Endothelial cell (in vitro differentiated cells): ENCODE measurements at regions not wholly inside any gene's neighbourhood (a gene's known extent, or its start where the extent isn't known, plus 50 kb on each side); places are given as distances from the start of the nearest gene placed in this dataset.

Experiments
- DNase-seq: peaks from one replicate; pipeline ENCODE4 v3.0.0; 2021; ENCODE audit warnings: low spot score
- H3K27ac Mint-ChIP-seq: one replicate; pipeline ENCODE4 v1.8.0; 2021; ENCODE audit warnings: mixed read lengths, inconsistent platforms; ENCODE audit not compliant: unreplicated experiment
- H3K27me3 Mint-ChIP-seq: one replicate; pipeline ENCODE4 v1.8.0; 2021; ENCODE audit warnings: mild to moderate bottlenecking, moderate library complexity, mixed read lengths, inconsistent platforms; ENCODE audit not compliant: unreplicated experiment
- H3K36me3 Mint-ChIP-seq: one replicate; pipeline ENCODE4 v1.8.0; 2021; ENCODE audit warnings: mild to moderate bottlenecking, low read depth, mixed read lengths, inconsistent platforms; ENCODE audit not compliant: unreplicated experiment
- H3K4me1 Mint-ChIP-seq: one replicate; pipeline ENCODE4 v1.8.0; 2021; ENCODE audit warnings: mild to moderate bottlenecking, mixed read lengths, inconsistent platforms; ENCODE audit not compliant: unreplicated experiment
- H3K4me3 Mint-ChIP-seq: one replicate; pipeline ENCODE4 v1.8.0; 2021; ENCODE audit warnings: mild to moderate bottlenecking, mixed read lengths, inconsistent platforms; ENCODE audit not compliant: unreplicated experiment
- H3K9me3 Mint-ChIP-seq: one replicate; pipeline ENCODE4 v1.8.0; 2021; ENCODE audit warnings: mixed read lengths, inconsistent platforms; ENCODE audit not compliant: unreplicated experiment
- CTCF ChIP-seq: fragments of 200-600 bp; sonication (generic); IDR thresholded peaks from one replicate; pipeline ENCODE4 v1.5.0; 2021; ENCODE audit warnings: antibody characterized with exemption; ENCODE audit not compliant: unreplicated experiment

DNA sequence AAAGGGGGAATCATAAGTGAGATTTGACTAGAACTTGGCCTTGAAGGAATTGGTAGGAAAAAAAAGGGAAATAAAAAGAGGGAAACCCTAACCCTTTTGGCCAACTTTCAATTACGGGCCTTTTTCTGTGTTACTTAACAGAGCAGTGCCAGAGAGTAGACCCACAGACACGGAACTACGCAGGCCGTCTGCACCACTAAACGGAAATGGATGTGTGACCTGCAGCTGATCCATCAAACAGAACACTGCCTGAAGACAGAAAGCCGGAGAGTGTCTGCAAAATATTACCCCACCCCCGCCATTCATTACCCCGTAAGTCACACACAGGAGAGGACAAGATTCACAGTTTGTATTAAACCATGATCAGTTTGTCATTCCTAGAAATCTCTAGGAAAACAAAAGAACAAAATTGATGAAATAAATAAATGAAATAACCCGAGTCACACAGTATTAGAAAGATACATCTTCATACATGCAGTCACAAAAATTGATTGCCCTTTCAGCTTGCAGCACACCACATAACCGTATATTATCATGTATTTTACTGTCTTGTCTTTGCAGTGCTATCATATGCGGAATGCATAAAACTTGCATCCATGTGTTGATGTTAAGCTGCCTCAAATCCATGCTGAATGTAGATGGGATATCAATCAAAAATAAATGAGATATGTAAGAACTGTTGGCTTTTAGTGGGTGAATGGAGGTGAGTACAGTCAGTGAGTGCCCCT, 424.7 kb downstream of the IRS2 start:
- no peak overlapping the region for H3K27ac Mint-ChIP-seq
- DNase-seq = no peak
- no peaks in the 10 kb centered on the region for H3K9me3 Mint-ChIP-seq
- H3K36me3 Mint-ChIP-seq = no peaks in the 10 kb centered on the region
- H3K27me3 Mint-ChIP-seq = peaks cover 5% of the 10 kb centered on the region
- no peak overlapping the region for H3K4me3 Mint-ChIP-seq
- TF ChIP-seq CTCF = no peak
- H3K4me1 Mint-ChIP-seq = no peaks in the 10 kb centered on the region

DNA sequence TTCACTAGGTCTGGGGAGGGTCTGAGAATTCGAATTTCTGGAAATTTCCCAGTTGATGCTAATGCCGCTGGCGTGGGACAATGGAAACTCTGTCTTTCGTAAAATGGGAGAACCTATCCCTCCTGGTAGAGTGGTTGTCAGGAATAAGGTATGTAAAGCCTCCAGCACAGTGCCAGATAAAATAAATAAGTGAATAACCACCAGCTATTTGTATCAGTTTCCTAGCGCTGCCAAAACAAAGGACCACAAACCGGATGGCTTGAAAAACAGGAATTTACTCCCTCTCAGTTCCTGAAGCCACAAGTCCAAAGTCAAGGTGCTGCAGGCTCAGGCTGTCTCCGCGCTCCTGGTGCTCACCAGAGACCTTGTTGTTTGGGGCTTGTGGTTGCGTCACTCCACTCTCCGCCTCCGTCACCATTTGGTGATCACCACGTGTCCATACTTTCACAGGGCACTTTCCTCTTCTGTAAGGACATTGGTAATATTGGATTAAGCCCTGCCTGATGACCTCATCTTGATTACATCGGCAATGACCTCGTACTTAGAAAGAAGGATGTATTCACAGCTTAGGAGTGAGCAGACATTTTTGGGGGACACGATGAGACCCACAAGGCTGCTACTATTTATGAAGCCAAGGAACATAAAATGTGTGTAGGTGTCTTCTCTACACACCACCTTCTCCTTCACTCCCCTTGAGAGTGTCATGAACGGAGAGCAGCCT, 428.5 kb downstream of the IRS2 start:
- TF ChIP-seq CTCF = no peak
- Mint-ChIP-seq H3K36me3 (no peaks in the 10 kb centered on the region), H3K27ac (no peak overlapping the region), H3K9me3 (no peaks in the 10 kb centered on the region), H3K4me1 (no peaks in the 10 kb centered on the region), H3K27me3 (peaks cover 2% of the 10 kb centered on the region), H3K4me3 (no peak overlapping the region)
- DNase-seq = no peak

GRCh38 chr13:109355875-109356434, 430.4 kb downstream of the IRS2 start:
- H3K27me3 Mint-ChIP-seq = peaks cover 4% of the 10 kb centered on the region
- H3K9me3 Mint-ChIP-seq = no peaks in the 10 kb centered on the region
- no peak for TF ChIP-seq CTCF
- H3K27ac Mint-ChIP-seq = no peak overlapping the region
- no peak overlapping the region for H3K4me3 Mint-ChIP-seq
- H3K4me1 Mint-ChIP-seq = no peaks in the 10 kb centered on the region
- no peaks in the 10 kb centered on the region for H3K36me3 Mint-ChIP-seq
- no peak for DNase-seq

DNA sequence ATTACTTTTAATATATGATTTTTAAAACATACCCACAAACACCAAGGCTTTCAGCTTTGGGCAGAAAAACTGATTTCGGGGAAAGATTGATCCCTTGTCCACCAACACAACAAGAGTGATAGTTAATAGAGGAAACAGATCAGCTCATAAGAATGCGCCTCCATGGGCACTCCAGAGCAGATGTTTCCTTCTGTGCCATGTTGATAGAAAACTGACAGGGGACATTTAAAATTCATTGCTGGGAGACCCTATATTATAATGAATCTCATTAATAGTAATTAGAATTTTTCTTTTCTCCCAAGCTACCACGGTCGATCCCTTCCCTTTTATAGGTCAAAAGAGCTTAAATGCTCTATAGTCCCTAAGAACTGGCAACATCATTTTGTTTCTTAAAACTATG, 431.2 kb downstream of the IRS2 start:
- no peak for DNase-seq
- TF ChIP-seq CTCF = no peak
- no peak overlapping the region for H3K4me3 Mint-ChIP-seq
- H3K4me1 Mint-ChIP-seq = no peaks in the 10 kb centered on the region
- no peaks in the 10 kb centered on the region for H3K9me3 Mint-ChIP-seq
- H3K36me3 Mint-ChIP-seq = no peaks in the 10 kb centered on the region
- peaks cover 4% of the 10 kb centered on the region for H3K27me3 Mint-ChIP-seq
- no peak overlapping the region for H3K27ac Mint-ChIP-seq

- Mint-ChIP-seq H3K9me3 (no peaks in the 10 kb centered on the region), H3K4me1 (no peaks in the 10 kb centered on the region), H3K4me3 (no peak overlapping the region), H3K27me3 (peaks cover 2% of the 10 kb centered on the region), H3K27ac (no peak overlapping the region), H3K36me3 (no peaks in the 10 kb centered on the region)
- no peak for DNase-seq
- TF ChIP-seq CTCF = no peak
These were observed 435.1 kb downstream of the IRS2 start for GRCh38 chr13:109351236-109351635.
